ENCODE measurements at regions not wholly inside any gene's neighbourhood (a gene's known extent, or its start where the extent isn't known, plus 50 kb on each side); places are given as distances from the start of the nearest gene placed in this dataset.

DNA sequence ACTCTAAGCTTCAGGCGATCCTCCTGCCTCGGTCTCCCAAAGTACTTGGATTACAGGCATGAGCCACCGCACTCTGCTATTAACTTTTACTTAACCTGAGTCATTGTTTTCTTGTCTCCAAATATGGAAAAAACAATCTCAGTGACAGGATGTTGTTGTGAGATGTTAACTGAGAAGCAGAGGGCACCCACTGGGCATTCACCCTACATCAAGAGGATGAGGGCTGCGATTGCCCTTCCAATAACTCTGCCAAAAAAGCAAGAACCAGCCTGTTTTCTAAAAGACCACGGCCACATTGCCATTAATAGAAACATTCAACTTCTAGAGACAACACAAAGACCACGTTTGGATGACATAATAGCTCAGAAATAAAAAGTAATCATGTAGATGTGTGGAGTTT is 107.6 kb upstream of the SGK1 start:
- no peak for DNase-seq (ENCODE audit: low read depth)
- in situ Hi-C loops (cut with HindIII; ENCODE audit: low sequenced_read_pairs): no loop called here
- TF ChIP-seq, protein P1, sequence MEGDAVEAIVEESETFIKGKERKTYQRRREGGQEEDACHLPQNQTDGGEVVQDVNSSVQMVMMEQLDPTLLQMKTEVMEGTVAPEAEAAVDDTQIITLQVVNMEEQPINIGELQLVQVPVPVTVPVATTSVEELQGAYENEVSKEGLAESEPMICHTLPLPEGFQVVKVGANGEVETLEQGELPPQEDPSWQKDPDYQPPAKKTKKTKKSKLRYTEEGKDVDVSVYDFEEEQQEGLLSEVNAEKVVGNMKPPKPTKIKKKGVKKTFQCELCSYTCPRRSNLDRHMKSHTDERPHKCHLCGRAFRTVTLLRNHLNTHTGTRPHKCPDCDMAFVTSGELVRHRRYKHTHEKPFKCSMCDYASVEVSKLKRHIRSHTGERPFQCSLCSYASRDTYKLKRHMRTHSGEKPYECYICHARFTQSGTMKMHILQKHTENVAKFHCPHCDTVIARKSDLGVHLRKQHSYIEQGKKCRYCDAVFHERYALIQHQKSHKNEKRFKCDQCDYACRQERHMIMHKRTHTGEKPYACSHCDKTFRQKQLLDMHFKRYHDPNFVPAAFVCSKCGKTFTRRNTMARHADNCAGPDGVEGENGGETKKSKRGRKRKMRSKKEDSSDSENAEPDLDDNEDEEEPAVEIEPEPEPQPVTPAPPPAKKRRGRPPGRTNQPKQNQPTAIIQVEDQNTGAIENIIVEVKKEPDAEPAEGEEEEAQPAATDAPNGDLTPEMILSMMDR (IDR thresholded peaks at IDR 0.05; ENCODE audit: low read depth, low read length, missing control alignments): no peak
- no peak overlapping the region for H3K4me3 ChIP-seq (ENCODE audit: low read depth, low read length)

DNA sequence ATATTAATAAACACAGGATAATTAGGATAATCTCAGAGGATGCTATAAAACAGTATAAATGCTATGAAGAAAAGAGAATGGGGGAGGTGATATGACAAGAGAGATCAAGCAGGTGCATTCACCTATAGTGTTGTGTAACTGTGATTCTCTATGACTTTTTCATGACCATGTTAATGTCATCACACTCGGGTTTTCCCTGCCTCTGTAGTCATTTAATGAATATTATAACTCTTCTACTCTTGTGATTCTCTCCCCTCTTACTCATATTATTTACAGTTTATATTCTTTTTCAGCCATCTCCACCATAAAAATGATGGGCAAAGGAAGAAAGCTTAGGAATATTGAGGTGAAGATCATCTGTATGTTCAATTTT is 106.9 kb upstream of the SGK1 start:
- TF ChIP-seq, protein P1 (IDR thresholded peaks at IDR 0.05; ENCODE audit: low read depth, low read length, missing control alignments): no peak
- no peak overlapping the region for H3K4me3 ChIP-seq (ENCODE audit: low read depth, low read length)
- DNase-seq (ENCODE audit: low read depth): no peak
- in situ Hi-C loops (cut with HindIII; ENCODE audit: low sequenced_read_pairs): no loop called here

GRCh38 chr6:134424165-134424797 is 106.4 kb upstream of the SGK1 start:
- DNase-seq (ENCODE audit: low read depth): no peak
- H3K4me3 ChIP-seq (ENCODE audit: low read depth, low read length): no peak overlapping the region
- in situ Hi-C loops (cut with HindIII; ENCODE audit: low sequenced_read_pairs): no loop called here
- TF ChIP-seq, protein P1 (IDR thresholded peaks at IDR 0.05; ENCODE audit: low read depth, low read length, missing control alignments): no peak

DNA sequence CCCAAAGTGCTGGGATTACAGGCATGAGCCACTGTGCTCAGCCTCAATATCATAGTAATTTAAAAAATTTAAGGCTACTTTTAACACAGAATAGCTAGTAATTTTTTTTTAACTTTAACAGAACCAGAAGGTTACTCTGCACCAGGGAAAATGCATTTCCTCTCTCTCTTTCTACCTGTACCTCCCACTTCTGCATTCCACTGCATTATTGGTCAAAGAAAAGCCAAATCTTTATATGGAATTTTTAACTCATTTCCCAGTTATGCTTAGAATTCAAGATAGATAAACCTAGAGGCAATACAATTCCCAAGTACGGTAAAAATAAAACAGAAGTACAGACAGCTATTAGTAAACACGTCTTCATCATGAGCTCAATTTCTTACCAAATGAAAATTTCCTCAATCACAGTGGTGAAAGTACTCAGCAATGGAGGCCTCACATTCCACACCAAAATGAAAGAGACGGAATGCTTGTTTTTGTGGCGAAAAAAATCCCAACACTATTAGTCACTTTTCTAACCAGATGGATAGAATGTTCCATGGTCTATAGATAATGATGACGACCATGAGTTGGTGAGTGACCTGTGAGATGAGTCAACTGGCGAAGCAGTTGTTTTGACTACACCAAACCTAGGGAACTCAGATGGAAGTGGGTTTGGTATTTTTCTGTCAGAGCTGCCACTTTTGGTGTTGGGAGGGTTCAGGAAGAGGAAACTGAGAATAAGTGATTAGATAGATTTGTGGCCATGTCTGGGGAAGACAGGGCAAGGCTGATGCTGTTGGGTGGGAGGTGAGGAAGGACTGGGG is 104.7 kb upstream of the SGK1 start:
- in situ Hi-C loops (cut with HindIII; ENCODE audit: low sequenced_read_pairs): no loop called here
- TF ChIP-seq, protein P1 (IDR thresholded peaks at IDR 0.05; ENCODE audit: low read depth, low read length, missing control alignments): no peak
- no peak overlapping the region for H3K4me3 ChIP-seq (ENCODE audit: low read depth, low read length)
- peak; percentile 97 for DNase-seq (ENCODE audit: low read depth)

DNA sequence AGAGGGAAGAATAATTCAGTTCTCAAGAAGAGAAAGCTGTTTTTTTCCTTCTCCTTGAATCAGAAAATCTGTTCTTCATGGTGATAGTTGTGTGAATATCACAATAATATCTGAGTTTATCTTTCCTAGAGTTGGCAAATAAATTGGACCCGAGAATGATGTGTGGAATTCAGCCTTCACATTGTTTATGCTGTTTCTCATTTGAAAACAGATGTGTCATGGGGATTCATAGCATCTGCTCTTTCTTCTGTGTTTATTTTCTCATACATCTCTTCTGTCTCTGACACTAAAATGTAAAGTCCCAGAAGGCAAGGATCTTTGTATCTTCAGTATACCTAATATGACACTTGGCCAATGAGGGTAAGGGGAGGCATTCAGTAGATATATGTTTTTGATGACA is 103.6 kb upstream of the SGK1 start:
- TF ChIP-seq, protein P1 (IDR thresholded peaks at IDR 0.05; ENCODE audit: low read depth, low read length, missing control alignments): no peak
- H3K4me3 ChIP-seq (ENCODE audit: low read depth, low read length): no peak overlapping the region
- DNase-seq (ENCODE audit: low read depth): no peak
- in situ Hi-C loops (cut with HindIII; ENCODE audit: low sequenced_read_pairs): no loop called here

- TF ChIP-seq, protein P1 (IDR thresholded peaks at IDR 0.05; ENCODE audit: low read depth, low read length, missing control alignments): no peak
- DNase-seq (ENCODE audit: low read depth): no peak
- in situ Hi-C loops (cut with HindIII; ENCODE audit: low sequenced_read_pairs): no loop called here
- H3K4me3 ChIP-seq (ENCODE audit: low read depth, low read length): no peak overlapping the region
Measured at GRCh38 chr6:134420614-134421181, 102.8 kb upstream of the SGK1 start.
